HEK293 (cell line): ENCODE measurements at regions not wholly inside any gene's neighbourhood (a gene's known extent, or its start where the extent isn't known, plus 50 kb on each side); places are given as distances from the start of the nearest gene placed in this dataset.

Experiments
- GLIS1 ChIP-seq: fragments of 450-650 bp; formaldehyde crosslinking; IDR thresholded peaks from 2 replicates; pipeline ENCODE4 v1.5.1; 2016; ENCODE audit warnings: missing biosample characterization, missing genetic modification characterization
- ZNF501 ChIP-seq: fragments of 450-650 bp; formaldehyde crosslinking; IDR thresholded peaks from 2 replicates; pipeline ENCODE4 v1.5.1; 2016; ENCODE audit warnings: missing biosample characterization, missing genetic modification characterization
- ZNF530 ChIP-seq: fragments of 450-650 bp; formaldehyde crosslinking; IDR thresholded peaks from 2 replicates; pipeline ENCODE4 v1.5.1; 2016; ENCODE audit warnings: low read depth, missing biosample characterization, missing genetic modification characterization
- ZNF776 ChIP-seq: fragments of 450-650 bp; formaldehyde crosslinking; IDR thresholded peaks from 2 replicates; pipeline ENCODE4 v1.5.0; 2017; ENCODE audit warnings: missing biosample characterization, missing genetic modification characterization, borderline replicate concordance
- TF ChIP-seq, protein P1 (sequence below): fragments of 450-650 bp; formaldehyde crosslinking; IDR thresholded peaks from 2 replicates; pipeline ENCODE4 v1.5.1; 2016; ENCODE audit warnings: missing biosample characterization, missing genetic modification characterization

GRCh38 chr10:131027256-131027655, 284.3 kb downstream of the TCERG1L start:
- TF ChIP-seq GLIS1 (tag by site-specific recombination) (no peak), ZNF501 (tag by site-specific recombination) (no peak), ZNF530 (no peak), ZNF776 (tag by site-specific recombination) (no peak)
- TF ChIP-seq, protein P1, sequence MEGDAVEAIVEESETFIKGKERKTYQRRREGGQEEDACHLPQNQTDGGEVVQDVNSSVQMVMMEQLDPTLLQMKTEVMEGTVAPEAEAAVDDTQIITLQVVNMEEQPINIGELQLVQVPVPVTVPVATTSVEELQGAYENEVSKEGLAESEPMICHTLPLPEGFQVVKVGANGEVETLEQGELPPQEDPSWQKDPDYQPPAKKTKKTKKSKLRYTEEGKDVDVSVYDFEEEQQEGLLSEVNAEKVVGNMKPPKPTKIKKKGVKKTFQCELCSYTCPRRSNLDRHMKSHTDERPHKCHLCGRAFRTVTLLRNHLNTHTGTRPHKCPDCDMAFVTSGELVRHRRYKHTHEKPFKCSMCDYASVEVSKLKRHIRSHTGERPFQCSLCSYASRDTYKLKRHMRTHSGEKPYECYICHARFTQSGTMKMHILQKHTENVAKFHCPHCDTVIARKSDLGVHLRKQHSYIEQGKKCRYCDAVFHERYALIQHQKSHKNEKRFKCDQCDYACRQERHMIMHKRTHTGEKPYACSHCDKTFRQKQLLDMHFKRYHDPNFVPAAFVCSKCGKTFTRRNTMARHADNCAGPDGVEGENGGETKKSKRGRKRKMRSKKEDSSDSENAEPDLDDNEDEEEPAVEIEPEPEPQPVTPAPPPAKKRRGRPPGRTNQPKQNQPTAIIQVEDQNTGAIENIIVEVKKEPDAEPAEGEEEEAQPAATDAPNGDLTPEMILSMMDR: no peak
